MM.1S (cell line): ENCODE measurements at regions not wholly inside any gene's neighbourhood (a gene's known extent, or its start where the extent isn't known, plus 50 kb on each side); places are given as distances from the start of the nearest gene placed in this dataset.

Experiments used
- CTCF ChIP-seq: fragments of 300-600 bp; sonication (generic); IDR thresholded peaks from 2 replicates; pipeline ENCODE4 v1.5.1; 2016; ENCODE audit warnings: antibody characterized with exemption, low read length, mixed read lengths
- EZH2 ChIP-seq: fragments of 300-600 bp; sonication (generic); optimal IDR thresholded peaks from 2 replicates; pipeline ENCODE3; 2017; ENCODE audit warnings: low read depth, mild to moderate bottlenecking, antibody characterized with exemption, low read length, mixed read lengths
- EZH2phosphoT487 ChIP-seq: fragments of 300-600 bp; sonication (generic); IDR thresholded peaks from 2 replicates; pipeline ENCODE4 v1.6.1; 2018; ENCODE audit warnings: antibody characterized with exemption, low read length

GRCh38 chr10:33441561-33441960, 107.1 kb upstream of the NRP1 start:
- TF ChIP-seq EZH2phosphoT487 (no peak), CTCF (no peak), EZH2 (no peak)
